NOMO-1 (cell line): ENCODE measurements at regions not wholly inside any gene's neighbourhood (a gene's known extent, or its start where the extent isn't known, plus 50 kb on each side); places are given as distances from the start of the nearest gene placed in this dataset.

ENCODE experiments used
- DNase-seq, 2 experiments: peaks; one replicate each; lab custom pipeline; 2025; ENCODE audit not compliant: unreplicated experiment in 2 of 2; lab: John Stamatoyannopoulos, UW

GRCh38 chr3:56874269-56874668 lies 72.5 kb upstream of the ARHGEF3 start:
- DNase-seq: no peak

GRCh38 chr3:56870436-56870835 lies 68.7 kb upstream of the ARHGEF3 start:
- DNase-seq: no peak

- no peak for DNase-seq
Measured at GRCh38 chr3:56869157-56869889, 67.6 kb upstream of the ARHGEF3 start.

GRCh38 chr3:56868706-56869105 lies 67.0 kb upstream of the ARHGEF3 start:
- DNase-seq: no peak

GRCh38 chr3:56867671-56868070 lies 65.9 kb upstream of the ARHGEF3 start:
- DNase-seq: no peak

GRCh38 chr3:56864918-56865524 lies 63.3 kb upstream of the ARHGEF3 start:
- DNase-seq: no peak

- DNase-seq: no peak
Measured at GRCh38 chr3:56864090-56864489, 62.3 kb upstream of the ARHGEF3 start.

GRCh38 chr3:56862352-56863062 lies 60.8 kb upstream of the ARHGEF3 start:
- no peak for DNase-seq

GRCh38 chr3:56861511-56861910 lies 59.8 kb upstream of the ARHGEF3 start:
- DNase-seq: no peak

GRCh38 chr3:56860939-56861338 lies 59.2 kb upstream of the ARHGEF3 start:
- DNase-seq: no peak

- no peak for DNase-seq
Measured at GRCh38 chr3:56860351-56860750, 58.6 kb upstream of the ARHGEF3 start.

GRCh38 chr3:56858331-56858730 lies 56.6 kb upstream of the ARHGEF3 start:
- DNase-seq: no peak

GRCh38 chr3:56857178-56857577 lies 55.4 kb upstream of the ARHGEF3 start:
- DNase-seq: no peak

- DNase-seq: no peak
Measured at GRCh38 chr3:56856752-56857151, 55.0 kb upstream of the ARHGEF3 start.

GRCh38 chr3:56855856-56856512 lies 54.2 kb upstream of the ARHGEF3 start:
- DNase-seq: peak; percentile 24 to 73

GRCh38 chr3:56854856-56855611 lies 53.3 kb upstream of the ARHGEF3 start:
- no peak for DNase-seq

GRCh38 chr3:56851966-56852884 lies 50.5 kb upstream of the ARHGEF3 start:
- no peak for DNase-seq
